Liver (tissue), 8 donors: ENCODE measurements at regions not wholly inside any gene's neighbourhood (a gene's known extent, or its start where the extent isn't known, plus 50 kb on each side); places are given as distances from the start of the nearest gene placed in this dataset.
A peak's percentile ranks its signal among the peaks of the same experiment; 100 is the strongest.

Experiments
- DNase-seq: peaks from one replicate; pipeline ENCODE4 v3.0.0-alpha.2; 2017; ENCODE audit warnings: low spot score
- H3K27ac ChIP-seq, 2 donors: one replicate each; pipeline ENCODE4 v1.7.0; 2013; ENCODE audit warnings: inconsistent platforms in 2 of 2, low read length in 2 of 2, control low read depth in 1 of 2, low read depth in 1 of 2, mild to moderate bottlenecking in 1 of 2
- H3K27me3 ChIP-seq, 4 donors: one replicate each; pipeline versions ENCODE4 v1.6.1 to v1.7.0; 2013; ENCODE audit warnings: low read length in 3 of 4, inconsistent platforms in 1 of 4, mild to moderate bottlenecking in 1 of 4, moderate library complexity in 1 of 4; ENCODE audit not compliant: control insufficient read depth in 4 of 4, insufficient read depth in 4 of 4
- H3K36me3 ChIP-seq, 4 donors: one replicate each; pipeline versions ENCODE4 v1.6.1 to v1.7.0; 2013; ENCODE audit warnings: low read length in 3 of 4, mild to moderate bottlenecking in 3 of 4, low read depth in 1 of 4, moderate library complexity in 1 of 4; ENCODE audit not compliant: control insufficient read depth in 4 of 4, insufficient read depth in 3 of 4
- H3K4me1 ChIP-seq, 4 donors: one replicate each; pipeline versions ENCODE4 v1.6.1 to v1.7.0; 2013; ENCODE audit warnings: low read length in 3 of 4, mild to moderate bottlenecking in 3 of 4, moderate library complexity in 1 of 4; ENCODE audit not compliant: control insufficient read depth in 4 of 4, insufficient read depth in 4 of 4
- H3K4me3 ChIP-seq, 3 donors: one replicate each; pipeline versions ENCODE4 v1.6.1 to v1.7.0; 2013; ENCODE audit warnings: low read length in 3 of 3, control low read depth in 1 of 3, low read depth in 1 of 3, mild to moderate bottlenecking in 1 of 3
- H3K9ac ChIP-seq, 2 donors: one replicate each; pipeline ENCODE4 v1.7.0; 2013; ENCODE audit warnings: low read length in 2 of 2, mild to moderate bottlenecking in 2 of 2, moderate library complexity in 2 of 2, control low read depth in 1 of 2, low read depth in 1 of 2
- H3K9me3 ChIP-seq, 4 donors: one replicate each; pipeline versions ENCODE4 v1.6.1 to v1.7.0; 2013; ENCODE audit warnings: low read length in 3 of 4; ENCODE audit not compliant: control insufficient read depth in 4 of 4
- EGR1 ChIP-seq, 2 donors: IDR thresholded peaks; 2 replicates each; pipeline ENCODE4 v1.6.1; 2016 to 2018; ENCODE audit warnings: antibody characterized with exemption in 2 of 2, low read depth in 2 of 2
- FOXA1 ChIP-seq: IDR thresholded peaks from 2 replicates; pipeline ENCODE4 v1.6.1; 2016; ENCODE audit warnings: antibody characterized with exemption
- FOXA2 ChIP-seq: IDR thresholded peaks from 2 replicates; pipeline ENCODE4 v1.6.1; 2016; ENCODE audit warnings: antibody characterized with exemption
- GABPA ChIP-seq, 2 donors: IDR thresholded peaks in 1 of 2; conservative IDR thresholded peaks in 1 of 2; 2 replicates each; pipeline ENCODE4 v1.6.1; 2016; ENCODE audit warnings: antibody characterized with exemption in 2 of 2, mild to moderate bottlenecking in 1 of 2, moderate library complexity in 1 of 2
- HNF4G ChIP-seq: IDR thresholded peaks from 2 replicates; pipeline ENCODE4 v1.6.1; 2016; ENCODE audit warnings: antibody characterized with exemption
- JUND ChIP-seq, 2 donors: IDR thresholded peaks; 2 replicates each; pipeline ENCODE4 v1.6.1; 2016; ENCODE audit warnings: antibody characterized with exemption in 2 of 2
- MAX ChIP-seq: IDR thresholded peaks from 2 replicates; pipeline ENCODE4 v1.6.1; 2016; ENCODE audit warnings: antibody characterized with exemption
- NR2F2 ChIP-seq: IDR thresholded peaks from 2 replicates; pipeline ENCODE4 v1.6.1; 2016; ENCODE audit warnings: antibody characterized with exemption
- RAD21 ChIP-seq, 2 donors: IDR thresholded peaks; 2 replicates each; pipeline ENCODE4 v1.6.1; 2016; ENCODE audit warnings: antibody characterized with exemption in 2 of 2, mild to moderate bottlenecking in 2 of 2
- RXRA ChIP-seq, 2 donors: IDR thresholded peaks; 2 replicates each; pipeline ENCODE4 v1.6.1; 2017 to 2018; ENCODE audit warnings: antibody characterized with exemption in 2 of 2, mild to moderate bottlenecking in 1 of 2
- SP1 ChIP-seq: IDR thresholded peaks from 2 replicates; pipeline ENCODE4 v1.6.1; 2018; ENCODE audit warnings: antibody characterized with exemption, mild to moderate bottlenecking
- TAF1 ChIP-seq: conservative IDR thresholded peaks from 2 replicates; pipeline ENCODE4 v1.6.1; 2016; ENCODE audit warnings: antibody characterized with exemption, mild to moderate bottlenecking
- YY1 ChIP-seq: IDR thresholded peaks from 2 replicates; pipeline ENCODE4 v1.6.1; 2016; ENCODE audit warnings: antibody characterized with exemption, mild to moderate bottlenecking
- ZBTB33 ChIP-seq: IDR thresholded peaks from 2 replicates; pipeline ENCODE4 v1.6.1; 2016; ENCODE audit warnings: antibody characterized with exemption
- whole genome bisulfite sequencing: extraction: QIAGEN DNeasy Blood & Tissue Kit; methylation state at CpG from one replicate; pipeline ENCODE4 v1.1.7; 2013; 5-methylcytosine and 5-hydroxymethylcytosine counted together
- TF ChIP-seq, protein P1 (sequence below): fragments of 150-350 bp; IDR thresholded peaks from 2 replicates; pipeline ENCODE4 v1.5.1; 2017; ENCODE audit warnings: improper control_type of control experiment, low read depth, low read length; ENCODE audit not compliant: missing input control
- TF ChIP-seq, protein P2 (sequence below): IDR thresholded peaks from 2 replicates; pipeline ENCODE4 v1.6.1; 2016; ENCODE audit warnings: antibody characterized with exemption, mild to moderate bottlenecking
- TF ChIP-seq, protein P3 (sequence below): IDR thresholded peaks from 2 replicates; pipeline ENCODE4 v1.6.1; 2016; ENCODE audit warnings: antibody characterized with exemption
- donor health status: healthy.
- donor health status: healthy.
- donor health status: healthy.
- donor health status: healthy.
- donor health status: healthy.

- TF ChIP-seq JUND (IDR thresholded peaks at IDR 0.05) (no peak), MAX (no peak), FOXA2 (no peak), ZBTB33 (no peak), HNF4G (no peak), SP1 (no peak), FOXA1 (no peak), NR2F2 (no peak), TAF1 (no peak), GABPA (IDR thresholded peaks at IDR 0.05 in 1 of 2, conservative IDR thresholded peaks at IDR 0.05 in 1 of 2) (no peak), EGR1 (IDR thresholded peaks at IDR 0.05; ENCODE audit: low read depth in 2 of 2) (no peak)
- TF ChIP-seq, protein P1, sequence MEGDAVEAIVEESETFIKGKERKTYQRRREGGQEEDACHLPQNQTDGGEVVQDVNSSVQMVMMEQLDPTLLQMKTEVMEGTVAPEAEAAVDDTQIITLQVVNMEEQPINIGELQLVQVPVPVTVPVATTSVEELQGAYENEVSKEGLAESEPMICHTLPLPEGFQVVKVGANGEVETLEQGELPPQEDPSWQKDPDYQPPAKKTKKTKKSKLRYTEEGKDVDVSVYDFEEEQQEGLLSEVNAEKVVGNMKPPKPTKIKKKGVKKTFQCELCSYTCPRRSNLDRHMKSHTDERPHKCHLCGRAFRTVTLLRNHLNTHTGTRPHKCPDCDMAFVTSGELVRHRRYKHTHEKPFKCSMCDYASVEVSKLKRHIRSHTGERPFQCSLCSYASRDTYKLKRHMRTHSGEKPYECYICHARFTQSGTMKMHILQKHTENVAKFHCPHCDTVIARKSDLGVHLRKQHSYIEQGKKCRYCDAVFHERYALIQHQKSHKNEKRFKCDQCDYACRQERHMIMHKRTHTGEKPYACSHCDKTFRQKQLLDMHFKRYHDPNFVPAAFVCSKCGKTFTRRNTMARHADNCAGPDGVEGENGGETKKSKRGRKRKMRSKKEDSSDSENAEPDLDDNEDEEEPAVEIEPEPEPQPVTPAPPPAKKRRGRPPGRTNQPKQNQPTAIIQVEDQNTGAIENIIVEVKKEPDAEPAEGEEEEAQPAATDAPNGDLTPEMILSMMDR = no peak
- TF ChIP-seq, protein P2, sequence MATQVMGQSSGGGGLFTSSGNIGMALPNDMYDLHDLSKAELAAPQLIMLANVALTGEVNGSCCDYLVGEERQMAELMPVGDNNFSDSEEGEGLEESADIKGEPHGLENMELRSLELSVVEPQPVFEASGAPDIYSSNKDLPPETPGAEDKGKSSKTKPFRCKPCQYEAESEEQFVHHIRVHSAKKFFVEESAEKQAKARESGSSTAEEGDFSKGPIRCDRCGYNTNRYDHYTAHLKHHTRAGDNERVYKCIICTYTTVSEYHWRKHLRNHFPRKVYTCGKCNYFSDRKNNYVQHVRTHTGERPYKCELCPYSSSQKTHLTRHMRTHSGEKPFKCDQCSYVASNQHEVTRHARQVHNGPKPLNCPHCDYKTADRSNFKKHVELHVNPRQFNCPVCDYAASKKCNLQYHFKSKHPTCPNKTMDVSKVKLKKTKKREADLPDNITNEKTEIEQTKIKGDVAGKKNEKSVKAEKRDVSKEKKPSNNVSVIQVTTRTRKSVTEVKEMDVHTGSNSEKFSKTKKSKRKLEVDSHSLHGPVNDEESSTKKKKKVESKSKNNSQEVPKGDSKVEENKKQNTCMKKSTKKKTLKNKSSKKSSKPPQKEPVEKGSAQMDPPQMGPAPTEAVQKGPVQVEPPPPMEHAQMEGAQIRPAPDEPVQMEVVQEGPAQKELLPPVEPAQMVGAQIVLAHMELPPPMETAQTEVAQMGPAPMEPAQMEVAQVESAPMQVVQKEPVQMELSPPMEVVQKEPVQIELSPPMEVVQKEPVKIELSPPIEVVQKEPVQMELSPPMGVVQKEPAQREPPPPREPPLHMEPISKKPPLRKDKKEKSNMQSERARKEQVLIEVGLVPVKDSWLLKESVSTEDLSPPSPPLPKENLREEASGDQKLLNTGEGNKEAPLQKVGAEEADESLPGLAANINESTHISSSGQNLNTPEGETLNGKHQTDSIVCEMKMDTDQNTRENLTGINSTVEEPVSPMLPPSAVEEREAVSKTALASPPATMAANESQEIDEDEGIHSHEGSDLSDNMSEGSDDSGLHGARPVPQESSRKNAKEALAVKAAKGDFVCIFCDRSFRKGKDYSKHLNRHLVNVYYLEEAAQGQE = no peak
- TF ChIP-seq, protein P3, sequence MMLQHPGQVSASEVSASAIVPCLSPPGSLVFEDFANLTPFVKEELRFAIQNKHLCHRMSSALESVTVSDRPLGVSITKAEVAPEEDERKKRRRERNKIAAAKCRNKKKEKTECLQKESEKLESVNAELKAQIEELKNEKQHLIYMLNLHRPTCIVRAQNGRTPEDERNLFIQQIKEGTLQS = no peak
- Histone ChIP-seq H3K9ac (no peak overlapping the region), H3K27ac (no peak overlapping the region), H3K4me3 (no peak overlapping the region), H3K27me3 (no peaks in the 10 kb centered on the region), H3K36me3 (no peaks in the 10 kb centered on the region), H3K4me1 (no peaks in the 10 kb centered on the region), H3K9me3 (no peaks in the 10 kb centered on the region)
- 86% methylated on average over 1 of the region's 1 CpG for WGBS
- DNase-seq = no peak
These were observed 52.4 kb upstream of the GUCY1A1 start for GRCh38 chr4:155614111-155614762.

GRCh38 chr4:155612074-155612473 is 54.6 kb upstream of the GUCY1A1 start:
- 78% methylated on average over 2 of the region's 2 CpGs for WGBS
- Histone ChIP-seq H3K36me3 (no peaks in the 10 kb centered on the region), H3K4me1 (no peaks in the 10 kb centered on the region), H3K27me3 (no peaks in the 10 kb centered on the region), H3K9me3 (no peaks in the 10 kb centered on the region), H3K27ac (no peak overlapping the region), H3K4me3 (no peak overlapping the region), H3K9ac (no peak overlapping the region)
- no peak for DNase-seq
- peak; percentile 25 for TF ChIP-seq NR2F2
- TF ChIP-seq RXRA (IDR thresholded peaks at IDR 0.05) = peak; percentile 18 to 36
- no peak for TF ChIP-seq EGR1 (IDR thresholded peaks at IDR 0.05; ENCODE audit: low read depth in 2 of 2)
- TF ChIP-seq, protein P1 = no peak
- no peak for TF ChIP-seq SP1
- TF ChIP-seq YY1 = no peak
- no peak for TF ChIP-seq ZBTB33
- TF ChIP-seq, protein P3 = no peak
- TF ChIP-seq RAD21 (IDR thresholded peaks at IDR 0.05) = no peak
